GM19328 (cell line): ENCODE measurements at regions not wholly inside any gene's neighbourhood (a gene's known extent, or its start where the extent isn't known, plus 50 kb on each side); places are given as distances from the start of the nearest gene placed in this dataset.
"Not testable (repeated sequence)": the region's sequence is repeated elsewhere in the genome, so short reads cannot be mapped to it uniquely, and the experiment has no call there.

Experiments
- ATAC-seq: cut with Tn5 transposase; IDR thresholded peaks from one replicate; pipeline ENCODE4 v1.9.1; 2021; ENCODE audit warnings: mild to moderate bottlenecking, moderate library complexity; ENCODE audit not compliant: unreplicated experiment

DNA sequence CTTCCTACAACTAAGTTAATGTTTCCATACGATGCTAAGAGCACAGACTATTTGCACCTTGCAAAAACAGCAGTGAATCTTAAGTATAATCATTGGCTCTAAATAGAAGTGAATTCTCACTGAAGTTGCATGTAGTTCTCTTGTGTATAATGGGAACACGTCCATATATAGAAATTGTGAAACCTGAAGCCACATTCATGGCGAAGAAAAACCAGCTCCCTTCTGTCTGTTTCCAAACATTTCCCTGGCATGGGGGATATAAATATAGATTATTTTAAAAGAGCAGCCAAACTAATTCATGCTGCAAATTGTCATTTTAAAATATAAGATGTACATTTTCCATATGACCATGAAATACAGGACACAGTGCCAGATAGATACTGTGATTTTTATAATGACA, 71.1 kb downstream of the TRAM1L1 start:
- no peak for ATAC-seq

DNA sequence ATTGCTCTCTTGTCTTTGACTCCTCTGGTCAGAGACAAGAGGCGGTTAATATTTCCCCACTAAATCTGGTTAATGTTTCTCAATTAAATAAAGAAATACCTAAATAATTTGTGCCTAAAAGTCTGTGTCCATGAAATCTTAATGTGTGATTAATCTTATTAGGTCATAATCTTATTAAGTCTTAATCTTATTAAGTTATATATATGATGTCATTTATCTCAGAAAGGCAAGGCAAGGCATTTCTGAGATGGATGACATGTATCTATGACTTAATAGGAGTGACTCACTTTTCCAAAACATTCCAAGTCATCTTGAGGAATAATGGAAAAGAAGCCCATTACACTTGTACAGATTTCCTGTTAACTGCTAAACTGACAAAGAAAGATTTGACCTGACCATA, 74.7 kb downstream of the TRAM1L1 start:
- no peak for ATAC-seq

- ATAC-seq = no peak
These were observed 84.3 kb downstream of the TRAM1L1 start for GRCh38 chr4:117001077-117001476.

- no peak for ATAC-seq
These were observed 102.7 kb downstream of the TRAM1L1 start for GRCh38 chr4:116982656-116983055.

DNA sequence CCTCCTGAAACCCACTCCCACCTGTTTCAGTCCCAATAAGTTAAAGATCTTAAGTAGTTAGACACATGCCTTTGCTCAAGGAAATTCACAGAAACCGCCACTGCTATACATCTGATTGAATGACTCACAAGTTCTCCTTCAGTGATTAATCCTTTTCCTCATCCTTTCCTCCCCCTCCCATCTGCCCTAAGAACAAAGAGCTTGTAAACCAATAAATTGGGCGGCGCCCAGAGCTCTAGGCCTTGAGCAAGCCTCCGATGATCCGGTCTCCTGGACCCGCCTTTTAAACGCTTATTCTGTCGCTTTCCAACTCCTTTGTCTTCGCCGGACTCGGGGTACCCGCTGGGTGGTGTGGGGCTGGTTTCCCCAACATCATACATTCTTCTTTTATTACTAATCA, 104.9 kb downstream of the TRAM1L1 start:
- ATAC-seq = not testable (repeated sequence)

GRCh38 chr4:116959045-116959444, 126.3 kb downstream of the TRAM1L1 start:
- no peak for ATAC-seq

GRCh38 chr4:116953947-116954346, 131.4 kb downstream of the TRAM1L1 start:
- ATAC-seq = no peak

- no peak for ATAC-seq
These were observed 132.7 kb downstream of the TRAM1L1 start for GRCh38 chr4:116952530-116953136.

GRCh38 chr4:116949856-116950255, 135.5 kb downstream of the TRAM1L1 start:
- no peak for ATAC-seq

GRCh38 chr4:116942315-116942714, 143.1 kb downstream of the TRAM1L1 start:
- ATAC-seq = no peak

- ATAC-seq = no peak
These were observed 155.0 kb downstream of the TRAM1L1 start for GRCh38 chr4:116930329-116930728.

DNA sequence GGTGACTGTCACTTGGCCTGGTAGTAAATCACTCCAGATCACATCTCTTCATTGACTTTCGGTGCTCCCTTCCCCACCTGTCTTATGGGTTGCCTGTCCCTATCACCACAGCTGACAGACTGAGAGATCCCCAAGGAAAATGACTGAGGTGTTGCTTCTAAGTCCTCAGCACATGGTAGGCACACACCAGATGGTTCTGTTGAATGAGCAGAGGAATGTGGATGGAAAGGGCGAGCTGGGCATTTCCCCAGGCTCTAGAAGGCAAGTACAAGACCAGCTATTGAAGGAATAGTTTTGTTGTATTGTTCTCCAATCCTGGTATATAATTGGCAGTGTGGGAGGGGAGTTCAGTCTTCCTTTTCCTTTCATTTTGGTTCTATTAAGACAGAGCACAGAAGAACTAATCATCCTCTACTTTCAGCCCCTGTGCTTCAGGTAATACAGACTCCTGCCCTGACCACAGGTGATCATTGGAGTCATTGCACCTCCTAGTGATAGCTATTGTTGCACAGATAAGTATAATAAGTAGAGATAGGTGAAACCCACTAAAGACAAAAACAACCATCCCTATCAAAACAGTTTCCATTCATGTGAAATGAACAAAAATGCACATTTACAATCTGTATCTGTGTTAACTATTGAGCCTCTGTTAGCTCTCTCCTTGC, 158.6 kb downstream of the TRAM1L1 start:
- ATAC-seq = no peak

- ATAC-seq = no peak
These were observed 159.4 kb downstream of the TRAM1L1 start for GRCh38 chr4:116925900-116926457.

GRCh38 chr4:116923389-116923788, 162.0 kb downstream of the TRAM1L1 start:
- no peak for ATAC-seq

- ATAC-seq = no peak
These were observed 171.9 kb downstream of the TRAM1L1 start for GRCh38 chr4:116913451-116913850.

GRCh38 chr4:116906758-116907157, 178.6 kb downstream of the TRAM1L1 start:
- no peak for ATAC-seq

DNA sequence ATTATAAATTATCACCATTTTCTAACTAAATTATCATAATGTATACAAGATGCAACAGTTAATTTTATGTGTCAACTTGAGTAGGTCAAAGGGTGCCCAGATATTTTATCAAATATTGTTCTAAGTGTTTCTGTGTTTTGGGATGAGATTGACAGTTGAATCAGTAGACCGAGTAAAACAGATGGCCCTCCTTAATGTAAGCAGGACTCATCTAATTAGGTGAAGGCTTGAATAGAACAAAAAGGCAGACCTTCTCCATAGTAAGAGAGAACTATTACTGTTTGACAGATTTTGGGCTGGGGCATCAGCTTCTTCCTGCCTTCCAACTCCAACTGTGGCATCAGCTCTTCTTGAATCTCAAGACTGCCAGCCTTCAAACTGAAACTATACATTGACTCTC, 185.8 kb downstream of the TRAM1L1 start:
- ATAC-seq = no peak

- ATAC-seq = no peak
These were observed 199.8 kb downstream of the TRAM1L1 start for GRCh38 chr4:116885579-116885978.

- no peak for ATAC-seq
These were observed 202.9 kb downstream of the TRAM1L1 start for GRCh38 chr4:116882503-116882902.

DNA sequence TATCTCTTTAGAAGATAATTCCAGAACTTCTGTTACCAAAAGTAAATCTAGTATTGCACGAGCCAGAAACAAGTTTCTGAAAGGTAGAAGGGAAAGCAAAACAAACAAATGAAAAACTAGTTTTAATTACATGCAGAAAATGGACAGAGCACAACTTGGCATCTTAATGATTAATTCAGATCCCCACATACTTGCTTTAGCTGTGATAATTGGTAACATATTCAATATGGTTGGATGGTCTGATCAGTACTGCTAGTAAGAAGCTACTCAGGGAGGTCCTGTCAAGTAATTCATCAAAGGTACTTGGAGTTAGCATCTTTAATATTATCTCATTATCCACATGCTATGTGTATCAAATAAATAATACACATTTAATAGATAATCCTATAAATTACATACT, 204.3 kb downstream of the TRAM1L1 start:
- no peak for ATAC-seq

- no peak for ATAC-seq
These were observed 204.8 kb downstream of the TRAM1L1 start for GRCh38 chr4:116880625-116881024.

- ATAC-seq = no peak
These were observed 207.1 kb downstream of the TRAM1L1 start for GRCh38 chr4:116878280-116878679.

DNA sequence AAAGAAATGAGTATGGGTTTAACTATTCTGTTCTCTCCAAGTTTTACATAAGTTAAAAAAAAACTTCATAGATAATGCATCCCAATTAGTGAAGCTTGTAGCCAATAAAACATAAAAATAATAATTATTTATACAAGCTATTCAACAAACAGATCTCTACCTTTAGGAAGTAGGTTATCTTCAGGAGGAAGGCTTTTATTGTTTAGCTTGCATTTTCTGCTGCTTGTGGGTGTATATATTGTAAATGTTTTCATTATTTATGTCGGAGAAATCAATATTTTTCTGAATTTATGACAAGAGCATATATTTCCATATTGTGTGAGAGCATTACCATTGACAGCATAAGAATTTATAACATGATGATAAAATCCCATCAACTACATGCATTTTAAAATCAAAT, 208.3 kb downstream of the TRAM1L1 start:
- ATAC-seq = no peak
